ENCODE measurements at regions not wholly inside any gene's neighbourhood (a gene's known extent, or its start where the extent isn't known, plus 50 kb on each side); places are given as distances from the start of the nearest gene placed in this dataset.

- no peaks in the 10 kb centered on the region for H3K36me3 ChIP-seq
- H3K4me3 ChIP-seq = no peak overlapping the region
- H3K27me3 ChIP-seq = peaks cover 0 to 67% of the 10 kb centered on the region in 2 donors
- intact Hi-C loops (cut with DNase I; ENCODE audit: low total_unique reads) = no loop called here
- no peak for TF ChIP-seq CTCF (IDR thresholded peaks at IDR 0.05)
- H3K27ac ChIP-seq = no peak overlapping the region
- no peaks in the 10 kb centered on the region for H3K9me3 ChIP-seq
- no peaks in the 10 kb centered on the region for H3K4me1 ChIP-seq
- no peak for DNase-seq
Observed at GRCh38 chr1:2856676-2857375, 55.3 kb upstream of the TTC34 start.

GRCh38 chr1:2857521-2857920 lies 56.0 kb upstream of the TTC34 start:
- Histone ChIP-seq H3K36me3 (no peaks in the 10 kb centered on the region), H3K27ac (no peak overlapping the region), H3K27me3 (peaks cover 0 to 74% of the 10 kb centered on the region in 2 donors), H3K4me3 (no peak overlapping the region), H3K9me3 (no peaks in the 10 kb centered on the region), H3K4me1 (no peaks in the 10 kb centered on the region)
- DNase-seq = no peak
- TF ChIP-seq CTCF (IDR thresholded peaks at IDR 0.05) = no peak
- intact Hi-C loops (cut with DNase I; ENCODE audit: low total_unique reads) = no loop called here

- H3K27ac ChIP-seq = no peak overlapping the region
- DNase-seq = no peak
- intact Hi-C loops (cut with DNase I; ENCODE audit: low total_unique reads) = no loop called here
Observed at GRCh38 chr1:2858676-2859075, 57.2 kb upstream of the TTC34 start.

GRCh38 chr1:2859219-2859880 lies 57.9 kb upstream of the TTC34 start:
- H3K27ac ChIP-seq = no peak overlapping the region
- H3K4me1 ChIP-seq = no peaks in the 10 kb centered on the region
- no peak for DNase-seq
- TF ChIP-seq CTCF (IDR thresholded peaks at IDR 0.05) = no peak
- intact Hi-C loops (cut with DNase I; ENCODE audit: low total_unique reads) = no loop called here
- no peaks in the 10 kb centered on the region for H3K9me3 ChIP-seq
- no peak overlapping the region for H3K4me3 ChIP-seq
- H3K36me3 ChIP-seq = no peaks in the 10 kb centered on the region
- peaks cover 0 to 78% of the 10 kb centered on the region in 2 donors for H3K27me3 ChIP-seq

More at GRCh38 chr1:2858676-2859075, 57.2 kb upstream of the TTC34 start:
- Histone ChIP-seq H3K4me3 (no peak overlapping the region), H3K9me3 (no peaks in the 10 kb centered on the region), H3K4me1 (no peaks in the 10 kb centered on the region), H3K36me3 (no peaks in the 10 kb centered on the region), H3K27me3 (peaks cover 0 to 78% of the 10 kb centered on the region in 2 donors)
- TF ChIP-seq CTCF (IDR thresholded peaks at IDR 0.05) = no peak

- Histone ChIP-seq H3K36me3 (no peaks in the 10 kb centered on the region), H3K27me3 (peaks cover 0 to 78% of the 10 kb centered on the region in 2 donors), H3K27ac (no peak overlapping the region), H3K4me3 (no peak overlapping the region), H3K4me1 (no peaks in the 10 kb centered on the region), H3K9me3 (no peaks in the 10 kb centered on the region)
- no peak for DNase-seq
- TF ChIP-seq CTCF (IDR thresholded peaks at IDR 0.05) = no peak
- intact Hi-C loops (cut with DNase I; ENCODE audit: low total_unique reads) = no loop called here
Observed at GRCh38 chr1:2859881-2860430, 58.5 kb upstream of the TTC34 start.
